ENCODE measurements at regions not wholly inside any gene's neighbourhood (a gene's known extent, or its start where the extent isn't known, plus 50 kb on each side); places are given as distances from the start of the nearest gene placed in this dataset.

DNA sequence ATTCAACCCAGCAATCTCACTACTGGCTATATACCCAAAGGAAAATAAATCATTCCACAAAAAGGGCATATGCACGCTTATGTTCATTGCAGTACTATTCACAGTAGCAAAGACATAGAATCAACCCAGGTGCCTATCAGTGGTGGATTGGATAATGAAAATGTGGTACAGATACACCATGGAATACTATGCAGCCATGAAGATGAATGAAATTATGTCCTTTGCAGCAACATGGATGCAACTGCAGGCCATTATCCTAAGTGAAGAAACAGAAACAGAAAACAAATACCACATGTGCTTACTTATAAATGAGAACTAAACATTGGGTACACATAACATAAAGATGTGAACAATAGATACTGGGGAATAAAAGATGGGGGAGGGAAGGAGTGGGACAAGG is 606.4 kb upstream of the GRM7 start:
- H3K4me1 Mint-ChIP-seq, result no peaks in the 10 kb centered on the region
- TF ChIP-seq, protein P1, sequence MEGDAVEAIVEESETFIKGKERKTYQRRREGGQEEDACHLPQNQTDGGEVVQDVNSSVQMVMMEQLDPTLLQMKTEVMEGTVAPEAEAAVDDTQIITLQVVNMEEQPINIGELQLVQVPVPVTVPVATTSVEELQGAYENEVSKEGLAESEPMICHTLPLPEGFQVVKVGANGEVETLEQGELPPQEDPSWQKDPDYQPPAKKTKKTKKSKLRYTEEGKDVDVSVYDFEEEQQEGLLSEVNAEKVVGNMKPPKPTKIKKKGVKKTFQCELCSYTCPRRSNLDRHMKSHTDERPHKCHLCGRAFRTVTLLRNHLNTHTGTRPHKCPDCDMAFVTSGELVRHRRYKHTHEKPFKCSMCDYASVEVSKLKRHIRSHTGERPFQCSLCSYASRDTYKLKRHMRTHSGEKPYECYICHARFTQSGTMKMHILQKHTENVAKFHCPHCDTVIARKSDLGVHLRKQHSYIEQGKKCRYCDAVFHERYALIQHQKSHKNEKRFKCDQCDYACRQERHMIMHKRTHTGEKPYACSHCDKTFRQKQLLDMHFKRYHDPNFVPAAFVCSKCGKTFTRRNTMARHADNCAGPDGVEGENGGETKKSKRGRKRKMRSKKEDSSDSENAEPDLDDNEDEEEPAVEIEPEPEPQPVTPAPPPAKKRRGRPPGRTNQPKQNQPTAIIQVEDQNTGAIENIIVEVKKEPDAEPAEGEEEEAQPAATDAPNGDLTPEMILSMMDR (conservative IDR thresholded peaks at IDR 0.05), result no peak
- H3K27me3 Mint-ChIP-seq (ENCODE audit: low read depth), result peaks cover 3% of the 10 kb centered on the region
- H3K36me3 Mint-ChIP-seq (ENCODE audit: low read depth), result no peaks in the 10 kb centered on the region
- DNase-seq (ENCODE audit: low read depth, low spot score), result no peak
- H3K9me3 Mint-ChIP-seq, result peaks cover 11% of the 10 kb centered on the region
- H3K4me3 Mint-ChIP-seq, result no peak overlapping the region
- no peak overlapping the region for H3K27ac Mint-ChIP-seq (ENCODE audit: unreplicated experiment)

DNA sequence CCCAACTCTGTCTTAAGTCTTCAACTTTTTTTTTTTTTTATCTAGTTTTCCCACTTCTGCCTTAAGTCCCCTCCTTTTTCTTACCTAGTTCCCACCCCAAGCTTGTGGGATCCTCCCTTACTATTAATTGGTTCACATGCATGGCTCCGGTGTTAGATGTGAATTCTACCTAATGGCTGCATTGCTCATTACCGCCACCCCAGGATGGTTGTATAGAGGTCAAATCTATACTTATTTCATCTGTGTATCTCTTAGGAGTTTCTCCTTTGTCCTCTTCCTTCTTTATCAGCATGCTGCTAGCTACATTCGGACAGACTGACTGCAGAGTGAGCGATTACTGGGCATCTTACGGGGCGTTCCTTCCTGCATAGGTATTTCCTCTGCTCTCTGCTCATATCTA is 605.7 kb upstream of the GRM7 start:
- H3K27ac Mint-ChIP-seq (ENCODE audit: unreplicated experiment), result no peak overlapping the region
- no peaks in the 10 kb centered on the region for H3K4me1 Mint-ChIP-seq

DNA sequence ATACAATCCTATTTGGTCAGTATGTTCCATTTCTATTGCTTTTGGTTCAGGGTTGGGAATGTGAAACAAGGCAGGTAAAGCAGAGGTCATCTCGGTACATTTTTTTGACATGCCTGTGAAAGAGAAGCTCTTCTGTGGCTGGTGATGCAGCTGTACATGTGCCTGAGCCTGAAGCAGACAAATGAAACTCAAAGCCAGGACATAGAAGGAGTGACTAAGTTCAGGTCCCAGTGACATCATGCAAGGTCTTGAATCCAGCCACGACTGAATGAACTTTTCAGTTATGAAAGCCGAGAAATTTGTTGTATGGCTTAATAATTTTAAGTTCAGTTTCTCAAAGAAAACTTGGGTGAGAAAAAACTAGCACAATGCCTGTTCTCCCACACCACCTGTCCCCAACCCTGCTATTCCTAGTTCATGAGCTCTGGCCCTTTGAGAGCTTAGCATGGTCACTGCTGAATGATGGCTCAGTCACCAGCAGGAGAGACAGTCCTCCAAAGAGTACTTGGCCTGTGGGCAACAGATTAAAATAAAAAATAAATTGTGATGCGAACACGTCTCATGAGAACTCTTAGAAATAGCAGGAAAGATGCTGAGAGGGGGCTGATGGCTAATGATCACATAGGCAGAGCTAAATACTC is 600.2 kb upstream of the GRM7 start:
- Mint-ChIP-seq H3K4me3 (no peak overlapping the region), H3K4me1 (no peaks in the 10 kb centered on the region), H3K27ac (ENCODE audit: unreplicated experiment) (no peak overlapping the region), H3K27me3 (ENCODE audit: low read depth) (peaks cover 3% of the 10 kb centered on the region), H3K36me3 (ENCODE audit: low read depth) (no peaks in the 10 kb centered on the region), H3K9me3 (no peaks in the 10 kb centered on the region)
- TF ChIP-seq, protein P1 (conservative IDR thresholded peaks at IDR 0.05), result no peak
- DNase-seq (ENCODE audit: low read depth, low spot score), result no peak

More for the DNA sequence above, 605.7 kb upstream of the GRM7 start:
- TF ChIP-seq, protein P1 (conservative IDR thresholded peaks at IDR 0.05), result no peak
- Mint-ChIP-seq H3K27me3 (ENCODE audit: low read depth) (peaks cover 3% of the 10 kb centered on the region), H3K36me3 (ENCODE audit: low read depth) (no peaks in the 10 kb centered on the region), H3K4me3 (no peak overlapping the region), H3K9me3 (peaks cover 11% of the 10 kb centered on the region)
- no peak for DNase-seq (ENCODE audit: low read depth, low spot score)

DNA sequence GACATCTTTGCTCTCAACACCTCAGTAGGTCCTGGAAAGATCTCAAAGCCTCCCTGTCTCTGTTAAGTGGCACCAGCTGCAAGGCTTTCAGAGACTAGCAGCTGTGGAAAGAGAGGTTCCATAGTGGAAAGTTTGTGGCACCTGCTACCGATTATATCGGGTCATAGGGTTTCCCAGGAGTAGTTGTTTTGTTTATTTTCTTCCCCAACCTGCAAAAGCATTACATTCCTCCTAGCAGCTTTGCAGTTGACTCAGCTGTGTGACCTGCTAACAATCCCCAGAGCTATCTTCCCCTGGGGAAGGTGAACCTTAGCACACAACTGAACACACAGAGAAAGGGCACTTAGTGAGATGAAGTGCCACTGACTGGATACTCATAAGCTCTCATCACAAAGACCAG is 598.9 kb upstream of the GRM7 start:
- Mint-ChIP-seq H3K4me3 (no peak overlapping the region), H3K27me3 (ENCODE audit: low read depth) (peaks cover 3% of the 10 kb centered on the region), H3K4me1 (no peaks in the 10 kb centered on the region), H3K36me3 (ENCODE audit: low read depth) (no peaks in the 10 kb centered on the region), H3K27ac (ENCODE audit: unreplicated experiment) (no peak overlapping the region), H3K9me3 (no peaks in the 10 kb centered on the region)
- no peak for DNase-seq (ENCODE audit: low read depth, low spot score)
- TF ChIP-seq, protein P1 (conservative IDR thresholded peaks at IDR 0.05), result no peak

DNA sequence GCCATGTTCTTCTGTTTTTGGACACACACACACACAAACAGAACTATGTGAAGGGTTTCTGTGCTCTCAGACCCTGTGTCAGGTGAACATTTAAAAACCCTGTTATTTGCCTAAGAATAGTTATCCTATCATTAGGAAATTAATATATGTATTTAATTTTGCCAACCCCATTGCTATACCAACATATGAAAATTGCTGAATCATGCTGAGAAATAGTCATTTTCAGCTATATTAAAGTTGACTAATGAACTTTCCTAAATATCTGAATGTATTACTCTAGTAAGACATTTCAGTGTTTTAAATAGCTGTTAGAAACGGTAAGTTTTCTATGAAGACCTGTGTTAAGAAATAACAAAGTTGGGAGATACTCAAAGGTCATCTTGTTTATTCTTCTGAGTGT is 596.9 kb upstream of the GRM7 start:
- TF ChIP-seq, protein P1 (conservative IDR thresholded peaks at IDR 0.05), result no peak
- H3K9me3 Mint-ChIP-seq, result no peaks in the 10 kb centered on the region
- no peaks in the 10 kb centered on the region for H3K27me3 Mint-ChIP-seq (ENCODE audit: low read depth)
- no peaks in the 10 kb centered on the region for H3K36me3 Mint-ChIP-seq (ENCODE audit: low read depth)
- H3K4me1 Mint-ChIP-seq, result no peaks in the 10 kb centered on the region
- H3K27ac Mint-ChIP-seq (ENCODE audit: unreplicated experiment), result no peak overlapping the region
- DNase-seq (ENCODE audit: low read depth, low spot score), result no peak
- H3K4me3 Mint-ChIP-seq, result no peak overlapping the region

Measured in neural crest cell (in vitro differentiated cells).